HCT116 (cell line): ENCODE measurements at regions not wholly inside any gene's neighbourhood (a gene's known extent, or its start where the extent isn't known, plus 50 kb on each side); places are given as distances from the start of the nearest gene placed in this dataset.

Source experiments
- ATAC-seq: fragments of 200-7000 bp; cut with Tn5 transposase; 2 replicates; pipeline ENCODE4 v1.9.1; 2020; ENCODE audit warnings: mild to moderate bottlenecking, moderate library complexity
- BruUV-seq: library from RNA; stranded (reverse); fragments of 400-500 nt; replicated peaks from 2 replicates; lab custom pipeline; 2021; lab: Mats Ljungman, UMichigan
- CTCF ChIA-PET: fragments of 300-600 bp; sonication (Branson Sonifier 250); formaldehyde crosslinking; loops from one replicate; lab custom pipeline; 2021; ENCODE audit warnings: antibody characterized with exemption; lab: Charles Lee
- POLR2A ChIA-PET: fragments of 300-600, 350-600 bp; sonication (Branson Sonifier 250); formaldehyde crosslinking; loops from one replicate; lab custom pipeline; 2021; ENCODE audit warnings: antibody characterized with exemption; lab: Charles Lee
- RAD21 ChIA-PET, 2 experiments: fragments of 300-600 bp; sonication (Branson Sonifier 250); formaldehyde crosslinking; loops; one replicate each; lab custom pipeline; 2023; ENCODE audit warnings: low total read pairs in 2 of 2; ENCODE audit not compliant: uncharacterized antibody in 2 of 2, unreplicated experiment in 2 of 2, low non-redundant PET in 1 of 2; lab: Charles Lee
- DNase-seq: peaks from one replicate; pipeline ENCODE4 v3.0.0-alpha.2; 2010; ENCODE audit warnings: low read depth, low spot score
- H2AFZ ChIP-seq: fragments of 200-600 bp; shearing (Covaris generic), sonication (generic); 2 replicates; pipeline ENCODE4 v1.6.1; 2017; ENCODE audit warnings: low read depth, mixed run types, mixed read lengths, antibody characterized with exemption, low read length; ENCODE audit not compliant: poor library complexity, severe bottlenecking
- H3K27ac ChIP-seq: 2 replicates; pipeline ENCODE4 v1.5.1; 2012; ENCODE audit warnings: low read depth, low read length
- H3K27me3 ChIP-seq: fragments of 200-600 bp; sonication (generic); 2 replicates; pipeline ENCODE4 v1.6.1; 2016; ENCODE audit warnings: mixed run types, low read length, mixed read lengths; ENCODE audit not compliant: insufficient read depth
- H3K36me3 ChIP-seq, 2 experiments: fragments of 200-500 bp in 1 of 2; fragments of 200-600 bp in 1 of 2; sonication (Bioruptor generic) in 1 of 2; sonication (generic) in 1 of 2; 2 replicates each; pipeline versions ENCODE4 v1.5.1 to v1.6.1; 2014 to 2016; ENCODE audit warnings: low read length in 2 of 2, inconsistent platforms in 1 of 2, mixed read lengths in 1 of 2, mixed run types in 1 of 2; ENCODE audit not compliant: insufficient read depth in 2 of 2, control insufficient read depth in 1 of 2
- H3K4me1 ChIP-seq, 2 experiments: fragments of 200-600 bp in 1 of 2; sonication (generic) in 1 of 2; 2 replicates each; pipeline versions ENCODE4 v1.5.1 to v1.6.1; 2012 to 2017; ENCODE audit warnings: low read length in 2 of 2, inconsistent platforms in 1 of 2, mild to moderate bottlenecking in 1 of 2, mixed read lengths in 1 of 2, mixed run types in 1 of 2, moderate library complexity in 1 of 2; ENCODE audit not compliant: insufficient read depth in 2 of 2, control insufficient read depth in 1 of 2
- H3K4me2 ChIP-seq: fragments of 200-600 bp; sonication (generic); 2 replicates; pipeline ENCODE4 v1.6.1; 2017; ENCODE audit warnings: mixed run types, low read length, mixed read lengths
- H3K4me3 ChIP-seq, 2 experiments: fragments of 200-600 bp in 1 of 2; sonication (generic) in 1 of 2; replicated peaks in 1 of 2; 2 replicates each; pipeline ENCODE4 v1.5.1; 2011 to 2016; ENCODE audit warnings: low read length in 2 of 2, control low read depth in 1 of 2, low read depth in 1 of 2, mild to moderate bottlenecking in 1 of 2, mixed read lengths in 1 of 2, mixed run types in 1 of 2
- H3K79me2 ChIP-seq: fragments of 200-600 bp; sonication (generic); 2 replicates; pipeline ENCODE4 v1.6.1; 2017; ENCODE audit warnings: mild to moderate bottlenecking, mixed run types, low read length, moderate library complexity, mixed read lengths; ENCODE audit not compliant: insufficient read depth
- H3K9ac ChIP-seq: fragments of 200-600 bp; sonication (generic); 2 replicates; pipeline ENCODE4 v1.6.1; 2016; ENCODE audit warnings: low read length, mixed read lengths
- H3K9me2 ChIP-seq: fragments of 200-600 bp; sonication (generic), shearing (Covaris generic); 2 replicates; pipeline ENCODE4 v1.6.1; 2017; ENCODE audit warnings: mixed run types, mild to moderate bottlenecking, moderate library complexity; ENCODE audit not compliant: insufficient read depth
- H3K9me3 ChIP-seq, 2 experiments: fragments of 200-500 bp in 1 of 2; fragments of 200-600 bp in 1 of 2; sonication (Bioruptor generic) in 1 of 2; sonication (generic) in 1 of 2; 2 replicates each; pipeline ENCODE4 v1.6.1; 2014 to 2017; ENCODE audit warnings: low read length in 2 of 2, mixed read lengths in 2 of 2, inconsistent platforms in 1 of 2, low read depth in 1 of 2, mild to moderate bottlenecking in 1 of 2, mixed run types in 1 of 2, moderate library complexity in 1 of 2; ENCODE audit not compliant: control insufficient read depth in 1 of 2, insufficient read depth in 1 of 2
- H4K20me1 ChIP-seq: fragments of 200-600 bp; sonication (generic), shearing (Covaris generic); 2 replicates; pipeline ENCODE4 v1.6.1; 2017; ENCODE audit warnings: mixed run types, mild to moderate bottlenecking, moderate library complexity; ENCODE audit not compliant: insufficient read depth
- ATF3 ChIP-seq: IDR thresholded peaks from 2 replicates; pipeline ENCODE4 v1.6.1; 2012
- EGR1 ChIP-seq: IDR thresholded peaks from 2 replicates; pipeline ENCODE4 v1.6.1; 2012; ENCODE audit warnings: low read depth
- FOSL1 ChIP-seq: IDR thresholded peaks from 2 replicates; pipeline ENCODE4 v1.6.1; 2012; ENCODE audit warnings: low read depth
- POLR2AphosphoS5 ChIP-seq: IDR thresholded peaks from 2 replicates; pipeline ENCODE4 v1.6.1; 2011; ENCODE audit warnings: mild to moderate bottlenecking, low read depth, low read length, moderate library complexity
- REST ChIP-seq: IDR thresholded peaks from 2 replicates; pipeline ENCODE4 v1.6.1; 2012; ENCODE audit warnings: low read depth
- SP1 ChIP-seq: IDR thresholded peaks from 2 replicates; pipeline ENCODE4 v1.6.1; 2012; ENCODE audit warnings: low read depth
- ZFX ChIP-seq: fragments of 450-650 bp; IDR thresholded peaks from 2 replicates; pipeline ENCODE4 v1.6.1; 2017
- intact Hi-C: fragments of 100-400 bp; cut with micrococcal nuclease; formaldehyde crosslinking; loops from 2 replicates; pipeline ENCODE4 v1.10.0; 2022
- TF ChIP-seq, protein P1 (sequence below), 3 experiments: fragments of 200-600 bp in 1 of 3; sonication (generic) in 1 of 3; IDR thresholded peaks in 2 of 3; conservative IDR thresholded peaks in 1 of 3; 2 replicates each; pipeline ENCODE4 v1.5.1; 2012 to 2017; ENCODE audit warnings: low read depth in 2 of 3, low read length in 2 of 3, antibody characterized with exemption in 1 of 3, borderline replicate concordance in 1 of 3, control low read depth in 1 of 3, mild to moderate bottlenecking in 1 of 3, mixed read lengths in 1 of 3, mixed run types in 1 of 3, moderate library complexity in 1 of 3; ENCODE audit not compliant: insufficient read depth in 1 of 3

DNA sequence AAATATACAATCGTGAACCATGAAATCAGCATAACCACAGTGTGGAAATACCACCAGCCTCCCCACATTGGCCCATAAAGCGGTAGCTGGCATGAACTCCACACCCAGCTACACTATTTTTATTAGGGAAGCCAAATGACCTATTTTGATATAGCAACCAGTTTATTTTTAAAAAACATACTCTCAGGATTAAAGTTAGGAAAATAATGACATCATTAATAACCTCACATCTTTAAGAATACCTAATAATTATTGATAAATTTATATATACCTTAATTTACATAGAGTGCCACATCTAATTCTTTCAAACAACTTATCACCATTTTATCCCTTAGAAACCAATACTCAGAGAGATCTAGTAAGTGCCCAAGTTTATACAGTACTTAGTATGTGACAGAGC is 692.0 kb upstream of the PKDCC start:
- BruUV-seq = no TSS peak
- H3K27me3 ChIP-seq = no peaks in the 10 kb centered on the region
- no peak for DNase-seq
- H3K9me3 ChIP-seq = no peaks in the 10 kb centered on the region; a peak in 1 of 4 replicates
- H3K4me2 ChIP-seq = no peak overlapping the region
- no peak overlapping the region for H3K9ac ChIP-seq
- no peak for ATAC-seq
- no peak overlapping the region for H2AFZ ChIP-seq
- ChIA-PET CTCF (no interaction called here), RAD21 (no interaction called here), POLR2A (no interaction called here)
- H3K4me1 ChIP-seq = no peaks in the 10 kb centered on the region
- no peak for TF ChIP-seq ZFX
- TF ChIP-seq EGR1 = no peak
- no peak for TF ChIP-seq FOSL1
- no peak for TF ChIP-seq REST
- TF ChIP-seq, protein P1, sequence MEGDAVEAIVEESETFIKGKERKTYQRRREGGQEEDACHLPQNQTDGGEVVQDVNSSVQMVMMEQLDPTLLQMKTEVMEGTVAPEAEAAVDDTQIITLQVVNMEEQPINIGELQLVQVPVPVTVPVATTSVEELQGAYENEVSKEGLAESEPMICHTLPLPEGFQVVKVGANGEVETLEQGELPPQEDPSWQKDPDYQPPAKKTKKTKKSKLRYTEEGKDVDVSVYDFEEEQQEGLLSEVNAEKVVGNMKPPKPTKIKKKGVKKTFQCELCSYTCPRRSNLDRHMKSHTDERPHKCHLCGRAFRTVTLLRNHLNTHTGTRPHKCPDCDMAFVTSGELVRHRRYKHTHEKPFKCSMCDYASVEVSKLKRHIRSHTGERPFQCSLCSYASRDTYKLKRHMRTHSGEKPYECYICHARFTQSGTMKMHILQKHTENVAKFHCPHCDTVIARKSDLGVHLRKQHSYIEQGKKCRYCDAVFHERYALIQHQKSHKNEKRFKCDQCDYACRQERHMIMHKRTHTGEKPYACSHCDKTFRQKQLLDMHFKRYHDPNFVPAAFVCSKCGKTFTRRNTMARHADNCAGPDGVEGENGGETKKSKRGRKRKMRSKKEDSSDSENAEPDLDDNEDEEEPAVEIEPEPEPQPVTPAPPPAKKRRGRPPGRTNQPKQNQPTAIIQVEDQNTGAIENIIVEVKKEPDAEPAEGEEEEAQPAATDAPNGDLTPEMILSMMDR (IDR thresholded peaks at IDR 0.05 in 2 of 3, conservative IDR thresholded peaks at IDR 0.05 in 1 of 3; ENCODE audit: borderline replicate concordance in 1 of 3, insufficient read depth in 1 of 3, low read depth in 2 of 3, low read length in 2 of 3) = no peak
- no peak for TF ChIP-seq POLR2AphosphoS5
- TF ChIP-seq SP1 = no peak
- TF ChIP-seq ATF3 = no peak
- H3K79me2 ChIP-seq = no peaks in the 10 kb centered on the region
- H4K20me1 ChIP-seq = no peaks in the 10 kb centered on the region
- H3K36me3 ChIP-seq = no peaks in the 10 kb centered on the region
- no peak overlapping the region for H3K4me3 ChIP-seq
- no peak overlapping the region for H3K27ac ChIP-seq
- no peaks in the 10 kb centered on the region for H3K9me2 ChIP-seq
- intact Hi-C loops = no loop called here
